Activated CD4-positive, alpha-beta T cell treated with anti-CD3 and anti-CD28 coated beads, Interleukin-2, amount 10 ng/mL, durations not matched to agents 7 days and 5 days (primary cell): ENCODE measurements at regions not wholly inside any gene's neighbourhood (a gene's known extent, or its start where the extent isn't known, plus 50 kb on each side); places are given as distances from the start of the nearest gene placed in this dataset.
"Not testable (repeated sequence)": the region's sequence is repeated elsewhere in the genome, so short reads cannot be mapped to it uniquely, and the experiment has no call there.

Experiments
- CTCF ChIA-PET: fragments of 350-600 bp; sonication (Branson Sonifier 250); formaldehyde crosslinking; loops from one replicate; lab custom pipeline; 2021; ENCODE audit warnings: antibody characterized with exemption; lab: Charles Lee
- POLR2A ChIA-PET: fragments of 350-600 bp; sonication (Branson Sonifier 250); formaldehyde crosslinking; loops from one replicate; lab custom pipeline; 2021; ENCODE audit warnings: antibody characterized with exemption; lab: Charles Lee
- DNase-seq: peaks from one replicate; pipeline ENCODE4 v3.0.0-alpha.2; 2020
- H3K27ac Mint-ChIP-seq: one replicate; pipeline ENCODE4 v1.8.0; 2021; ENCODE audit warnings: mild to moderate bottlenecking, moderate library complexity, mixed read lengths
- H3K27me3 Mint-ChIP-seq: one replicate; pipeline ENCODE4 v1.8.0; 2021; ENCODE audit warnings: mixed read lengths
- H3K36me3 Mint-ChIP-seq: one replicate; pipeline ENCODE4 v1.8.0; 2021; ENCODE audit warnings: low read depth, mixed read lengths
- H3K4me1 Mint-ChIP-seq: one replicate; pipeline ENCODE4 v1.8.0; 2021; ENCODE audit warnings: mixed read lengths
- H3K4me3 Mint-ChIP-seq: one replicate; pipeline ENCODE4 v1.8.0; 2021; ENCODE audit warnings: mild to moderate bottlenecking, moderate library complexity, mixed read lengths
- H3K9me3 Mint-ChIP-seq: one replicate; pipeline ENCODE4 v1.8.0; 2021; ENCODE audit warnings: mixed read lengths

DNA sequence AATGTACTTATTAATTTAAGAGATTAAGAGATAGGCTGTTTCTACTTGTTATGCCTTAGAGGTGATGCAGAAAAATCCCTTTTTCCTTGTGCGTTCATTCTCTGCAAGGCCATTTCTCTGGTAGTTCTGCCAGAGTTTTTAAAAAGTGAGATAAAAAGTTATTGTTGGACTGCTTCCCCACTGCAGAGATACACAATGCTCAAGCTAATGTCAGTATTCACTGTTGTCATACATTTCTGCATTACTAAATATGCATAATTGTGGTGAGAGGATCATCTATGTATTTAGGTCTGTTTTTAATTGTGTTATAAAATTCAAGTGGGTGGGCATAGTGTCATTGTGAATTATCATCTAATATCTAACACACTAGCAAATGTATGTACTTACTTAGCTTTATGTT lies 600.4 kb downstream of the HTR1B start:
- ChIA-PET POLR2A (no interaction called here), CTCF (no interaction called here)
- Mint-ChIP-seq H3K36me3 (no peaks in the 10 kb centered on the region), H3K27ac (no peak overlapping the region), H3K9me3 (peaks cover 3% of the 10 kb centered on the region), H3K27me3 (no peaks in the 10 kb centered on the region), H3K4me1 (no peaks in the 10 kb centered on the region), H3K4me3 (no peak overlapping the region)
- no peak for DNase-seq

DNA sequence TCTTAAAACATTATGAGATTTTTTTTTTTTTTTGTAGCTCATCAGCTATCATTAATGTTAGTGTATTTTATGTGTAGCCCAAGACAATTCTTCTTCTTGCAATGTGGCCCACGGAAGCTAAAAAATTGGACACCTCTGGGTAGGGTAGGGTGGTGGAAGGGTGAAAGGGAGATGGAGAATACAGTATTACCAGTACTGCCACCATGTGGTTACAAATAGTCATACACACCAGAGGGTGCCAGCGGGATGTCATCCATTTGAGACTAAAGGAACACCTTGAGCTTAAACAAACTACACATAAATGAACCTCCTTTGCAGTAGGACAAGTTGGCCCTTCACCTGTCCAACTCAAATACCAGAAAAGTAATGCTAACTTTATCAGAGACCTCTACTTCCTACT lies 601.9 kb downstream of the HTR1B start:
- ChIA-PET CTCF (no interaction called here), POLR2A (no interaction called here)
- H3K36me3 Mint-ChIP-seq: no peaks in the 10 kb centered on the region
- no peaks in the 10 kb centered on the region for H3K4me1 Mint-ChIP-seq
- peaks cover 3% of the 10 kb centered on the region for H3K9me3 Mint-ChIP-seq
- no peaks in the 10 kb centered on the region for H3K27me3 Mint-ChIP-seq
- no peak overlapping the region for H3K27ac Mint-ChIP-seq
- no peak overlapping the region for H3K4me3 Mint-ChIP-seq
- DNase-seq: no peak

DNA sequence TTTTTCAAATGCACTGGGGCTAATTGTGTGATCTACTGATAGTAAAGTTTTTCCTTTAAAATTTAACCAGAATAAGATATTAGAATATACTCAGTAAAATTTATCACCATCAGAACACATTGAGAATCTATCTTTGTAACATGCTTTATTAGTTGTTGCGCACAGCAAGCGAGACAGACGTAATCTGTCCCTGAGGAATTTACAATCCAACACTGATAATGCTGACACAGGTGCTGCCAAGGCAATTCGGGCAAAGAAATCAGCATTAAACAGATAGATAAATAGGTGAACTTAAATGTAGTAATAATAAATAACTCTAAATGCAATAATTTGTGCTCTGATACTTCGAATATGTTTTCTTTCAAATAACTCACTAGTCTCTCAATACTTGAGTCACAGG lies 607.2 kb downstream of the HTR1B start:
- Mint-ChIP-seq H3K27me3 (no peaks in the 10 kb centered on the region), H3K27ac (no peak overlapping the region), H3K4me3 (no peak overlapping the region), H3K4me1 (no peaks in the 10 kb centered on the region), H3K36me3 (no peaks in the 10 kb centered on the region), H3K9me3 (peaks cover 6% of the 10 kb centered on the region)
- ChIA-PET CTCF (no interaction called here), POLR2A (no interaction called here)
- DNase-seq: no peak

DNA sequence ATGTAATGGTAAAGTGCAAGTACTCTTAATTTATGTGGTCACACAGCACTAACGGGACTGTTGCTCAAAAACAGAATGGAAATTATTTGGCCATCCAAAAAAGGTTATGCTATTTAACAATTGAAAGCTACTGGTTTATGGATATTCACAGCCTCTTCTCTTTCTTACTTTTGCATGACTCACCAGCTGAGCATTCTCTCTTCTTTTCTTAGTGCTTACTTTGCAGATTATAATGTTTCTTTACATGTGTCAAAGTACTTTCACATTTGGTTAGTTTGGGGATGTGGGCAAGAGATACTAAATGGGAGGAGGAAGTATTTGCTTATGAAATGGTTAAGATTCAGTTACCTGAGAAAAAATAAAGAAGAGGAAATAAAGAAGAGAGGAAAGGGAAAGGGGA lies 610.5 kb downstream of the HTR1B start:
- ChIA-PET CTCF (interaction anchor here (0.6 kb wide), 1 partner anchor 69 kb away, joined by 3 read pairs; no protein-coding TSS in a partner anchor), POLR2A (interaction anchor here (0.7 kb wide), 1 partner anchor 42 kb away, joined by 3 read pairs; no protein-coding TSS in a partner anchor)
- DNase-seq: no peak
- H3K9me3 Mint-ChIP-seq: peaks cover 9% of the 10 kb centered on the region
- no peak overlapping the region for H3K4me3 Mint-ChIP-seq
- no peaks in the 10 kb centered on the region for H3K36me3 Mint-ChIP-seq
- no peaks in the 10 kb centered on the region for H3K4me1 Mint-ChIP-seq
- no peaks in the 10 kb centered on the region for H3K27me3 Mint-ChIP-seq
- no peak overlapping the region for H3K27ac Mint-ChIP-seq

DNA sequence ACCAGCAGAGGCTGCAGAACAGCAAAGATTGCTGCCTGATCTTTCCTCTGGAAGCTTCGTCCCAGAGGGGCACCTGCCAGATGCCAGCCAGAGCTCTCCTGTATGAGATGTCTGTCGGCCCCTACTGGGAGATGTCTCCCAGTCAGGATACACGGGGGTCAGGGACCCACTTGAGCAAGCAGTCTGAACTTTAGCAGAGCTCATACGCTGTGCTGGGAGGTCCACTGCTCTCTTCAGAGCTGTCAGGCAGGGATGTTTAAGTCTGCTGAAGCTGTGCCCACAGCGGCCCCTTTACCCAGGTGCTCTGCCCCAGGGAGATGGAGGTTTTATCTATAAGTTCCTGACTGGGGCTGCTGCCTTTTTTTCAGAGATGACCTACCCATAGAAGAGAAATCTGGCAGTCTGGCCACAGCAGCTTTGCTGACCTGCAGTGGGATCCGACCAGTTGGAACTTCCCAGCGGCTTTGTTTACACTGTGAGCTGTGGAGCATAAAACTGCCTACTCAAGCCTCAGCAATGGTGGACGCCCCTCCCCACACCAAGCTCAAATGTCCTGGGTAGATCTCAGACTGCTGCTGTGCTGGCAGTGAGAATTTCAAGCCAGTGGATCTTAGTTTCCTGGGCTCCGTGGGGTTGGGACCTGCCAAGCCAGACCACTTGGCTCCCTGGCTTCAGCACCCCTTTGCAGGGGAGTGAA lies 613.9 kb downstream of the HTR1B start:
- H3K36me3 Mint-ChIP-seq, DNase-seq, H3K27ac Mint-ChIP-seq, H3K4me1 Mint-ChIP-seq, CTCF ChIA-PET, H3K27me3 Mint-ChIP-seq, H3K4me3 Mint-ChIP-seq, POLR2A ChIA-PET: not testable (repeated sequence)
- H3K9me3 Mint-ChIP-seq: peaks cover 17% of the 10 kb centered on the region

DNA sequence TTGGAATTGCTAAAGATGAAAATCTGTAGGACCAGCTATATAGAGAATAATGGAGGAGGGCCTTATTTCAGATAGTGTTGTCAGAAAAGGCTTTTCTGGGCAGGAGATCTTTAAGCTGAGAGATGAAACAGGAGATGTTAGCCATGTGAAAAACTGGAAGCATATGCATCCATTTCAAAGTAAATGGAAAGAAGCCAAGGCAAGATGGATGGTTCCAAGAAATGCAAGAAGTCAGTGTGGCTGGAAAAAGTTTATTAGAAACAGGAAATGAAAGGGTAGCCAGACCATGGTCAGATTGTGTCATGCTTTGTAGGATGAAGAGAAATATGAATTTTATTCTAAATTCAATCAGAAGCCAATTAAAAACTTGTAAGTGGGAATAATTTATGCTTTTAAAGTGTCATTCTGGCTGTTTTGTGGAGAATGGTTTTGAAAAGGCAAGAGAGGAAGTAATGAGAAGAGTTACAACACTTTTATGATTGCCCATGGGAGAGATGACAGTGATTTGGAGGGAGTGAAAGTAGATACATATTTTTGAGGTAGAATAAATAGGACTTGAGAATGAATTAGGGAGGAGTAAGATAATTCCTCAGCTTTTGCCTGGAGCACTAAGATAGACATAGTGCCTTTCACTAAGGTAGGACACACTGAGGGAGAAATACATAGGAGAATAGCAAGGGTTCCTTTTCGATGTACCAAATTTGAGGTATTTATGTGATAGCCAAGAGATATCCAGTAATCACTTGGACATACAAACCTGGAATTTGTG lies 620.1 kb downstream of the HTR1B start:
- Mint-ChIP-seq H3K27me3 (no peaks in the 10 kb centered on the region), H3K9me3 (peaks cover 14% of the 10 kb centered on the region), H3K4me3 (no peak overlapping the region), H3K27ac (no peak overlapping the region), H3K4me1 (no peaks in the 10 kb centered on the region), H3K36me3 (no peaks in the 10 kb centered on the region)
- POLR2A ChIA-PET: no interaction called here
- DNase-seq: no peak
- CTCF ChIA-PET: no interaction called here

DNA sequence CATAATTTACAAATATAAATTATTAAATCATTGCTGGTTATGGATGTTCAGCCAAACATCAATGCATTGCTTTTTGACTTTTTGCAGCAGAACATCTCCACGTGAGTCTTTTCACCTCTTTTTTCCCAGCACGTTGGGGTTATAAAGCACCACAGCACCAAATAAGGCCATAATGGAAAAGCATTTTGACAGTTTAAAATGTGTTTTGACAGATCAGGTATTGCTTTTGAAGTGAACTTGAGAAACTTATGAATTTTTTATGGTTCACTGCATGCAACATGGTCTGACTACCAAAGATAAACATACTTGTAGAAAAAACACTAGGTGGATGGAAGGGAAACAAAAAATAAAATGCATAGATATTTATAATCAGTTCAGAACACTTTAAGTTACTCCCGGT lies 622.4 kb downstream of the HTR1B start:
- H3K36me3 Mint-ChIP-seq: no peaks in the 10 kb centered on the region
- H3K27ac Mint-ChIP-seq: no peak overlapping the region
- no peaks in the 10 kb centered on the region for H3K27me3 Mint-ChIP-seq
- no peaks in the 10 kb centered on the region for H3K4me1 Mint-ChIP-seq
- no peak for DNase-seq
- no peak overlapping the region for H3K4me3 Mint-ChIP-seq
- H3K9me3 Mint-ChIP-seq: peaks cover 7% of the 10 kb centered on the region
- ChIA-PET CTCF (no interaction called here), POLR2A (no interaction called here)

DNA sequence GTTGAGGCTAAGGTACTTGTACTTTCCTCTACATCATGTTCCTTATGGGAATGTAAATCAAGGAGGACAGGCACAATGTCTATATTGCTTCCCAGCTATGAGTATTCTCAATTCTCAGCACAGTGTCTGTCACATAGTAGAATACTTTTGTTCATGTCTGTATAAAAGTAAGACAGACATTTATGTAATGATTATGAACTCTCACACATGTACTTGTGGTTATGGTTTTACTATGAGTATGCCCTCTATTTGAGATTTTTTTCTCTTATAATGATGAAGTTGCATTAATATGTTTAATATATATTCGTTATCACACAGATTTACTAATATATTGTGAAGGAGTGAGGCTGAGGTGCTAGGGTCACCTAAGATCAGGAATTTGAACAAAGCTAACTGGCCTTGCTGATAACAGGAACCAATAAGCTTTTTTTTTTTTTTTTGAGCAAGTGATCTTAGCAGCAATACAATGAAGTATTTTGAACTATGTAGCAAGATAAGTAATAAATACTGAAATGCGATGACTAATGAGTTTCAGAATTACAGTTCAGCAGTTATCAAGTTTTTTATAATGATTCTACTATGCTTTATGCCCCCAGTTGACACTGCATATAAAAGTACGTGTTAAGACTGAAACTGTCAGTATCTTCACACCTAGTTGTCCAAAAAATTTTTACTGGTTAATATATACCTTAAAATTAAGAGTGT lies 623.1 kb downstream of the HTR1B start:
- H3K4me3 Mint-ChIP-seq: no peak overlapping the region
- H3K4me1 Mint-ChIP-seq: no peaks in the 10 kb centered on the region
- CTCF ChIA-PET: no interaction called here
- H3K9me3 Mint-ChIP-seq: peaks cover 4% of the 10 kb centered on the region
- H3K27ac Mint-ChIP-seq: no peak overlapping the region
- no peaks in the 10 kb centered on the region for H3K27me3 Mint-ChIP-seq
- no peak for DNase-seq
- POLR2A ChIA-PET: no interaction called here
- no peaks in the 10 kb centered on the region for H3K36me3 Mint-ChIP-seq

DNA sequence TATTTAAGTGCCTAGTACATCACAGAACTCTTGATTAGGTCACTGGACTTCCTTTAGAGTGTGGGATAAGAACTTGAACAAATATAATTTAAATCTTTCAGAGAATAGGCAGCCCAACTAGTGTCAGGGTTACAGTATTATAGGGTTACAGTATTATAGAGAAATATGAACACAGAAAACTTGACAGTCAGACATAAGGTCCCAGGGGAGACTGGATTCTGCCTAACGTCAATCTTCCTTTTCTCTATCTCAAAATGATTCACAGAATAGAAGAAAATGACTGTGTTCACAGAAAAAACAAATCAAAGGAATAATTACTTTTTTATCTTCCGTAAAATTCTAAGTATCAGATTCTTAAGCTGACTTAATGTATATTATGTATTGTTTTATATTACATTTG lies 623.8 kb downstream of the HTR1B start:
- Mint-ChIP-seq H3K27ac (no peak overlapping the region), H3K9me3 (peaks cover 4% of the 10 kb centered on the region)

DNA sequence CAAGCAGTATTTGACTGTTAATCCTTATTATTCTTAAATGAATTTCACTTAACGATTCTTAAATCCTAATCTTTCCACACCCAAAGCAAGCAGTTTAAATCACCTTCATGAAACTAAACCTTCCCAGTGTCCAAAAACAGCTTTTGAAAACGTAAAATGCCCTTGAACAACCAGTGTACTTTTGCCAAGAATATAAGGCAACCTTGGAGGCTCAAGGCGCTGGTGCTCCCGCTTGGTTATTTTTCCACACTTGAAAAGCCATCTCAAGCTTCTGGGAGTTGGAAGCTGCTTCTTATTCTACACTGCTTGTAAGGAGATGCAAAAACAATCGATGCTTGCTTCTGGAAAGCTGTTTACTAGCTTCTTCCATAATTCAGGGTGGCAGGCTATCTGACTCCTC lies 625.7 kb downstream of the HTR1B start:
- Mint-ChIP-seq H3K4me3 (no peak overlapping the region), H3K27me3 (no peaks in the 10 kb centered on the region), H3K4me1 (no peaks in the 10 kb centered on the region), H3K9me3 (no peaks in the 10 kb centered on the region), H3K36me3 (no peaks in the 10 kb centered on the region), H3K27ac (no peak overlapping the region)
- no peak for DNase-seq
- ChIA-PET POLR2A (no interaction called here), CTCF (no interaction called here)

More for the DNA sequence above, 623.8 kb downstream of the HTR1B start:
- H3K36me3 Mint-ChIP-seq: no peaks in the 10 kb centered on the region
- POLR2A ChIA-PET: no interaction called here
- no peak for DNase-seq
- no peaks in the 10 kb centered on the region for H3K27me3 Mint-ChIP-seq
- no peaks in the 10 kb centered on the region for H3K4me1 Mint-ChIP-seq
- H3K4me3 Mint-ChIP-seq: no peak overlapping the region
- CTCF ChIA-PET: no interaction called here

DNA sequence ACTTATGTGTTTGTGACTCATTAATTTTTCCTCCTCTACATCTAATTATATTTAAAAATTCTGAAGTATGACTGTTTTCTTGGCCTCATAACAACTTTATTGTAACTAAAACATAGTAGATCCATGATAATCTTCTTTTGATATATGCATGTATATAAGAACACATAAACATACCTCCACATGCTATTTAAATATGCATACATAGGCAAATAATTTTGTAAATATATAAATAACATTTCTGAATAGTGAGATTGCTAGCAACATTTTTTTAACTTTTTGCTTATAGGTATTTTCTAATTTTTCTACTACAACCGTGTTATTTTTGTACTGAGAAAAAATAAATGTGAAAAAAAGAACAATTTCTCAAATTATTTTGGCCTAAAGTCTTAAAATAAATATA lies 627.6 kb downstream of the HTR1B start:
- H3K27ac Mint-ChIP-seq: no peak overlapping the region
- H3K27me3 Mint-ChIP-seq: no peaks in the 10 kb centered on the region
- H3K9me3 Mint-ChIP-seq: no peaks in the 10 kb centered on the region
- ChIA-PET CTCF (no interaction called here), POLR2A (no interaction called here)
- no peaks in the 10 kb centered on the region for H3K36me3 Mint-ChIP-seq
- DNase-seq: no peak
- H3K4me1 Mint-ChIP-seq: no peaks in the 10 kb centered on the region
- no peak overlapping the region for H3K4me3 Mint-ChIP-seq

DNA sequence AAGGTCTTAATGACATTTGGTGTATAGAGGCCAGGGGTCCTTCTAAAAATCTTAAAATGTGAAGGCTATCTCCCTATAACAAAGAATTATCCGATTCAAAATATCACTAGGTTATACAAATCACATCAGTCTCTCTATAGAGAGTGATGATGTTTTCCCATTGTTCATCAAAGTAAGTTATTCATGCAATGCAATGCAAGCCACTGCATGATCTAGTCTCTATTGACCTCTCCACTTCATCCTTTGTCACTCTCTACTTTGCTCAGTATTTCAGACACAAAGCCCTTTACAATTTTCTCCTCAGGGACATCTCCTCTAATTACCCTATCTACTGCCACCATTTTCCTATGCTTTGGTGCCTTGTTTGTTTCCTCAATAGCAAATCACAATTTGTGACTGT lies 628.0 kb downstream of the HTR1B start:
- Mint-ChIP-seq H3K4me3 (no peak overlapping the region), H3K27me3 (no peaks in the 10 kb centered on the region), H3K36me3 (no peaks in the 10 kb centered on the region), H3K4me1 (no peaks in the 10 kb centered on the region), H3K27ac (no peak overlapping the region), H3K9me3 (no peaks in the 10 kb centered on the region)
- ChIA-PET POLR2A (no interaction called here), CTCF (no interaction called here)
- no peak for DNase-seq

DNA sequence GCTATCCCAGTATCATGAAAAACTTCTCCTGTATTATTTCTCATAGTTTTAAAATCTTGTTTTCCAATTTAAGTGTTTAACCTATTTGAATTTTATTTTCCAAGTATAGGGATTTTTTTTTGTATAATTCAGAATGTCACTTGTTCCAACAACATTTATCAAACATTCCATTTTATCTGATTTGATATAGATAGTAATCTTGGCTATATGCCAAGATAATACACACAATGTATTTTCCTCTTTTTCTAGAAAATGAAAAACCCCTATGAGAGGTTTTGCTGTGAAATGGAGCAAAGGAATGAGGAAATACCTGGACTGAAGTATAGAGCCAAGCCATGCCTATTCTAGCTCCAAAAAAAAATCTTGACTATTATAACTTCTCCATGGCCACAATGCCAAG lies 628.9 kb downstream of the HTR1B start:
- Mint-ChIP-seq H3K36me3 (no peaks in the 10 kb centered on the region), H3K27ac (no peak overlapping the region), H3K4me3 (no peak overlapping the region), H3K9me3 (no peaks in the 10 kb centered on the region), H3K27me3 (no peaks in the 10 kb centered on the region), H3K4me1 (no peaks in the 10 kb centered on the region)
- CTCF ChIA-PET: no interaction called here
- POLR2A ChIA-PET: no interaction called here
- no peak for DNase-seq
